SK-N-SH treated with all-trans-retinoic acid at 6 μM for 48 hours (cell line): ENCODE measurements at regions not wholly inside any gene's neighbourhood (a gene's known extent, or its start where the extent isn't known, plus 50 kb on each side); places are given as distances from the start of the nearest gene placed in this dataset.

Source experiments
- ATAC-seq: fragments of 200-7000 bp; cut with Tn5 transposase; 3 replicates; pipeline ENCODE4 v1.9.1; 2020; ENCODE audit warnings: mild to moderate bottlenecking, moderate library complexity
- ARNTL ChIP-seq: fragments of 450-650 bp; formaldehyde crosslinking; IDR thresholded peaks from 2 replicates; pipeline ENCODE4 v1.5.0; 2020; ENCODE audit warnings: low read depth, mild to moderate bottlenecking, moderate library complexity, borderline replicate concordance
- BACH2 ChIP-seq: fragments of 250-450 bp; sonication (Bioruptor Pico); IDR thresholded peaks from 2 replicates; pipeline ENCODE4 v1.9.0; 2021; ENCODE audit warnings: mild to moderate bottlenecking, borderline replicate concordance
- CREB5 ChIP-seq: fragments of 250-450 bp; sonication (Bioruptor Pico); IDR thresholded peaks from 2 replicates; pipeline ENCODE4 v1.5.1; 2020; ENCODE audit warnings: low read depth, mild to moderate bottlenecking, moderate library complexity
- CSDC2 ChIP-seq: fragments of 250-450 bp; sonication (Bioruptor Pico); IDR thresholded peaks from 2 replicates; pipeline ENCODE4 v1.5.0; 2020; ENCODE audit warnings: mild to moderate bottlenecking, moderate library complexity
- CSRNP3 ChIP-seq: fragments of 250-450 bp; sonication (Bioruptor Pico); IDR thresholded peaks from 2 replicates; pipeline ENCODE4 v1.5.1; 2021; ENCODE audit warnings: mild to moderate bottlenecking, moderate library complexity
- ESRRG ChIP-seq: fragments of 250-450 bp; sonication (Bioruptor Pico); IDR thresholded peaks from 2 replicates; pipeline ENCODE4 v1.6.1; 2021; ENCODE audit warnings: mild to moderate bottlenecking
- GLIS3 ChIP-seq: fragments of 250-450 bp; sonication (Bioruptor Pico); IDR thresholded peaks from 2 replicates; pipeline ENCODE4 v1.5.0; 2020; ENCODE audit warnings: mild to moderate bottlenecking, moderate library complexity
- ISL1 ChIP-seq: fragments of 250-450 bp; sonication (Bioruptor Pico); IDR thresholded peaks from 2 replicates; pipeline ENCODE4 v2.1.2; 2022; ENCODE audit warnings: mild to moderate bottlenecking, moderate library complexity
- POU6F1 ChIP-seq: fragments of 250-450 bp; sonication (Bioruptor Pico); IDR thresholded peaks from 2 replicates; pipeline ENCODE4 v1.8.0; 2021; ENCODE audit warnings: low read depth, mild to moderate bottlenecking, moderate library complexity, borderline replicate concordance
- RARB ChIP-seq: fragments of 250-450 bp; sonication (Bioruptor Pico); IDR thresholded peaks from 2 replicates; pipeline ENCODE4 v1.8.0; 2021; ENCODE audit warnings: mild to moderate bottlenecking, moderate library complexity
- SNAI2 ChIP-seq: fragments of 250-450 bp; sonication (Bioruptor Pico); IDR thresholded peaks from 2 replicates; pipeline ENCODE4 v1.5.0; 2020; ENCODE audit warnings: mild to moderate bottlenecking, moderate library complexity
- TCF4 ChIP-seq: fragments of 250-450 bp; sonication (Bioruptor Pico); IDR thresholded peaks from 2 replicates; pipeline ENCODE4 v1.8.0; 2021; ENCODE audit warnings: mild to moderate bottlenecking, moderate library complexity, borderline replicate concordance
- TOX ChIP-seq: fragments of 250-450 bp; sonication (Bioruptor Pico); IDR thresholded peaks from 2 replicates; pipeline ENCODE4 v1.8.0; 2021; ENCODE audit warnings: mild to moderate bottlenecking, moderate library complexity, borderline replicate concordance
- TSHZ2 ChIP-seq: fragments of 250-450 bp; sonication (Bioruptor Pico); IDR thresholded peaks from 2 replicates; pipeline ENCODE4 v1.5.0; 2020; ENCODE audit warnings: mild to moderate bottlenecking, moderate library complexity
- ZC3H10 ChIP-seq: fragments of 250-450 bp; sonication (Bioruptor Pico); IDR thresholded peaks from 2 replicates; pipeline ENCODE4 v1.5.1; 2021; ENCODE audit warnings: mild to moderate bottlenecking, moderate library complexity
- ZFP30 ChIP-seq: fragments of 450-650 bp; formaldehyde crosslinking; IDR thresholded peaks from 2 replicates; pipeline ENCODE4 v1.5.0; 2022; ENCODE audit warnings: mild to moderate bottlenecking, moderate library complexity
- ZNF565 ChIP-seq: fragments of 450-650 bp; formaldehyde crosslinking; conservative IDR thresholded peaks from 2 replicates; pipeline ENCODE4 v1.5.0; 2020; ENCODE audit warnings: low read depth, mild to moderate bottlenecking, moderate library complexity
- ZNF70 ChIP-seq: fragments of 450-650 bp; formaldehyde crosslinking; IDR thresholded peaks from 2 replicates; pipeline ENCODE4 v1.5.0; 2020; ENCODE audit warnings: mild to moderate bottlenecking, moderate library complexity

GRCh38 chr4:123936621-123937043 lies 540.0 kb downstream of the SPRY1 start (continued):
- peak; percentile 68 for TF ChIP-seq CREB5
- TF ChIP-seq ARNTL (CRISPR knock-in tag): no peak
- no peak for TF ChIP-seq BACH2 (CRISPR knock-in tag)
- TF ChIP-seq SNAI2 (CRISPR knock-in tag): peak; percentile 81; the same call in 1 of the 2 replicates
- TF ChIP-seq GLIS3: 0 out of 2 replicates have a peak, but pooled peaks have one; percentile 56
- TF ChIP-seq POU6F1 (CRISPR knock-in tag): no peak
- peak; percentile 92 for TF ChIP-seq TSHZ2
- TF ChIP-seq CSRNP3 (CRISPR knock-in tag): peak; percentile 82

- no peak for TF ChIP-seq CSDC2 (CRISPR knock-in tag)
- no peak for TF ChIP-seq ZC3H10
- no peak for TF ChIP-seq ESRRG (CRISPR knock-in tag)
- no peak for TF ChIP-seq ZNF565
- no peak for TF ChIP-seq BACH2 (CRISPR knock-in tag)
- TF ChIP-seq CREB5: no peak
- no peak for TF ChIP-seq ISL1 (CRISPR knock-in tag)
- no peak for TF ChIP-seq ZNF70 (CRISPR knock-in tag)
- no peak for TF ChIP-seq POU6F1 (CRISPR knock-in tag)
- no peak for TF ChIP-seq TCF4 (CRISPR knock-in tag)
- no peak for TF ChIP-seq CSRNP3 (CRISPR knock-in tag)
- TF ChIP-seq GLIS3: no peak
- no peak for TF ChIP-seq TOX (CRISPR knock-in tag)
- TF ChIP-seq ZFP30: no peak
- no peak for TF ChIP-seq RARB
Measured at GRCh38 chr4:123937581-123937980, 541.0 kb downstream of the SPRY1 start.

GRCh38 chr4:123939621-123940020 lies 543.0 kb downstream of the SPRY1 start:
- peak; percentile 67 for ATAC-seq

More at GRCh38 chr4:123937581-123937980, 541.0 kb downstream of the SPRY1 start:
- ATAC-seq: no peak; the same call in 2 of the 3 replicates

More at GRCh38 chr4:123939621-123940020, 543.0 kb downstream of the SPRY1 start:
- TF ChIP-seq CREB5 (no peak), ZC3H10 (no peak), ISL1 (CRISPR knock-in tag) (0 out of 2 replicates have a peak, but pooled peaks have one; percentile 15)
